IPS DF 6.9 (cell line): ENCODE measurements at regions not wholly inside any gene's neighbourhood (a gene's known extent, or its start where the extent isn't known, plus 50 kb on each side); places are given as distances from the start of the nearest gene placed in this dataset.
"Not testable (repeated sequence)": the region's sequence is repeated elsewhere in the genome, so short reads cannot be mapped to it uniquely, and the experiment has no call there.

ENCODE experiments used
- DNase-seq: peaks from one replicate; pipeline ENCODE4 v3.0.0-alpha.2; 2013; ENCODE audit warnings: low read depth, low spot score
- H3K27ac ChIP-seq: one replicate; pipeline ENCODE4 v1.5.1; 2013; ENCODE audit warnings: low read length, control low read depth
- H3K27me3 ChIP-seq: 2 replicates; pipeline ENCODE4 v1.6.1; 2013; ENCODE audit warnings: mild to moderate bottlenecking, low read length; ENCODE audit not compliant: control insufficient read depth, insufficient read depth
- H3K36me3 ChIP-seq: 2 replicates; pipeline ENCODE4 v1.6.1; 2013; ENCODE audit warnings: low read length; ENCODE audit not compliant: control insufficient read depth, insufficient read depth
- H3K4me1 ChIP-seq: 2 replicates; pipeline ENCODE4 v1.6.1; 2013; ENCODE audit warnings: low read length; ENCODE audit not compliant: control insufficient read depth, insufficient read depth
- H3K4me3 ChIP-seq: 2 replicates; pipeline ENCODE4 v1.5.1; 2013; ENCODE audit warnings: mild to moderate bottlenecking, low read length
- H3K9me3 ChIP-seq: 2 replicates; pipeline ENCODE4 v1.6.1; 2013; ENCODE audit warnings: low read length, inconsistent platforms; ENCODE audit not compliant: control insufficient read depth, insufficient read depth
- WGBS: extraction: QIAGEN DNeasy Blood & Tissue Kit; methylation state at CpG from one replicate; pipeline ENCODE4 v1.1.7; 2013; ENCODE audit warnings: mixed read lengths, missing lambda C conversion rate; ENCODE audit not compliant: insufficient read length, insufficient coverage; 5-methylcytosine and 5-hydroxymethylcytosine counted together

DNA sequence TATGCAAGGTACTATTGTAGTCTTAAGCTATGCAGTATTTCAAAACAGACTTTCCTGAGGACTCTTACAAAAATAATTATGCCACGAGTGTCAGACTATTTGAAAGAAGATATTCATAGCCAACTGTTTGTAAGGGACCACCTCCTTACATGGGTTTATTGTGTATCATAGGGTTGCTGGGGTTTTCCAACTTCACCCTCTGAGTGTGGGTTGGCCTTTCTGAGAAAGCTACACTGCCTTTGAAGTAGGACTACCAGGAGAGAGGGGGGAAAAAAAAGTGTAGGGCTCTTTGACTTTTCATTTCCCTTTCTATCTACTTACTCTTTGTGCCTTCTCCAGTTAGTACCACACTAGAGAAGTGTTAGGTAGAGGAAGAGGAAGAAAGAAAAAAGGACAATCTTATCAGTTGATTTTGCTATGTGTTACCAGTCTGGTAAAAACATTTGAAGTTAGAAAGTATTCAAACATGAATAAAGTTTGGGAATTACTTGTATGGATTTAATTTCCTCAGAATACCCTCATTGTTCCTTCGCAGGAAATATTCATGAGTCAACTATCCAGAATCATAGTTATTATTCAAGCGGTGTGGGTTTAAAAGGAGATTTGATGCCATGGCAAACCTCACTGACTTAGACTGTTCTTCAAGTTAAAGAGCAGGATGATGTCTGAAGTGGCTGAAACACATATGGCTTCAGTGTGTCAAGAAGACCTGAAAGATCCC, 329.3 kb upstream of the THBS1 start:
- H3K4me1 ChIP-seq = no peaks in the 10 kb centered on the region
- H3K9me3 ChIP-seq = no peaks in the 10 kb centered on the region
- no peaks in the 10 kb centered on the region for H3K36me3 ChIP-seq
- no peak for DNase-seq
- no CpG with 5 or more reads among the region's 3 CpGs for WGBS
- no peak overlapping the region for H3K4me3 ChIP-seq
- H3K27ac ChIP-seq = no peak overlapping the region
- H3K27me3 ChIP-seq = no peaks in the 10 kb centered on the region

GRCh38 chr15:39252134-39252470, 328.8 kb upstream of the THBS1 start:
- Histone ChIP-seq H3K27me3 (no peaks in the 10 kb centered on the region), H3K4me3 (no peak overlapping the region), H3K4me1 (no peaks in the 10 kb centered on the region), H3K36me3 (no peaks in the 10 kb centered on the region), H3K9me3 (no peaks in the 10 kb centered on the region), H3K27ac (no peak overlapping the region)
- no peak for DNase-seq
- WGBS = no CpG with 5 or more reads among the region's 4 CpGs

DNA sequence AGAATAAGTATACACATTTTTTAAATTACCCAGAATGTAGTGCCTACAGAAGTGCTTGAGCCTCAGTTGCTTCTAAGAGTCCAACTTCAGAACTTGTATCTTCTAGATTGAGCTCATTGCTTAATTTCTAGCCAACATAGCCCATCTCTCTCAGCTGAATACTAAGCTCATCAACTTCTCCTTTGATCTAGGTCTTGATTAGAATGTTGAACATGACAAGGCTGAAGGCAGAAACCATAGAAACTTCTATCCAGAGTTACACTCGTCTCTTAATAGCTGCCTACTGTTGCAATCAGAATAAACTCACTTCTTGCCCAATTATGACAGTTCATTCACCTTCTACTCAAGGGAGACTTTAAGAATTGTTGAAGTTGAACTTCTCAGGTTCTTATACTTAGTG, 327.3 kb upstream of the THBS1 start:
- Histone ChIP-seq H3K27ac (no peak overlapping the region), H3K4me1 (no peaks in the 10 kb centered on the region), H3K36me3 (no peaks in the 10 kb centered on the region), H3K9me3 (no peaks in the 10 kb centered on the region), H3K27me3 (no peaks in the 10 kb centered on the region), H3K4me3 (no peak overlapping the region)
- WGBS = no CpG with 5 or more reads among the region's 1 CpG
- DNase-seq = no peak

GRCh38 chr15:39254181-39254580, 326.7 kb upstream of the THBS1 start:
- DNase-seq = no peak
- WGBS = no CpG with 5 or more reads among the region's 4 CpGs
- H3K4me3 ChIP-seq = no peak overlapping the region

GRCh38 chr15:39255760-39256159, 325.1 kb upstream of the THBS1 start:
- Histone ChIP-seq H3K27ac (no peak overlapping the region), H3K4me1 (no peaks in the 10 kb centered on the region), H3K9me3 (no peaks in the 10 kb centered on the region), H3K27me3 (no peaks in the 10 kb centered on the region), H3K4me3 (no peak overlapping the region), H3K36me3 (no peaks in the 10 kb centered on the region)
- WGBS = no CpG with 5 or more reads among the region's 7 CpGs
- no peak for DNase-seq

More at GRCh38 chr15:39254181-39254580, 326.7 kb upstream of the THBS1 start:
- no peaks in the 10 kb centered on the region for H3K9me3 ChIP-seq
- H3K4me1 ChIP-seq = no peaks in the 10 kb centered on the region
- H3K27ac ChIP-seq = no peak overlapping the region
- no peaks in the 10 kb centered on the region for H3K36me3 ChIP-seq
- H3K27me3 ChIP-seq = no peaks in the 10 kb centered on the region

DNA sequence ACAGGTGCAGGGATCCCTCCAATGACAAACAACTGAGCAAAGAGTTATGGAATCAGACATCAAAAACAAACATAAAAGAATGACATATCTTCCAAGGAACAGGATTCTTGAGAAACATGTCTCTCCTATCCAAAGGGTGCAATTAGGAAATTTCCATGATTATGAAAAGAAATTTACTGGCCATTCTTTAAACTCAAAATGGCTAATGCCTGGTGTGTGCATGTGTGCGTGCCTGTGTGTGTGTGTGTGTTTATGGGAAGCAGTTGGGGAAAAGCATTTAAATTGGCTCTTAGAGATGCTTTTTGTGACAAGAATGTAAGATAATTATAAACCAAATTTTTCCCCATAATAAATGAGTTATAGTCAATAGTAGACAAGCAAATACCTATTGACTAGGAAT, 320.5 kb upstream of the THBS1 start:
- Histone ChIP-seq H3K4me3 (no peak overlapping the region), H3K9me3 (no peaks in the 10 kb centered on the region), H3K36me3 (no peaks in the 10 kb centered on the region), H3K4me1 (no peaks in the 10 kb centered on the region), H3K27ac (no peak overlapping the region), H3K27me3 (no peaks in the 10 kb centered on the region)
- no peak for DNase-seq
- no CpG with 5 or more reads among the region's 1 CpG for WGBS

GRCh38 chr15:39260791-39261190, 320.1 kb upstream of the THBS1 start:
- H3K36me3 ChIP-seq = no peaks in the 10 kb centered on the region
- H3K27me3 ChIP-seq = no peaks in the 10 kb centered on the region
- no peak for DNase-seq
- no peaks in the 10 kb centered on the region for H3K9me3 ChIP-seq
- no peak overlapping the region for H3K4me3 ChIP-seq
- H3K27ac ChIP-seq = no peak overlapping the region
- no peaks in the 10 kb centered on the region for H3K4me1 ChIP-seq

DNA sequence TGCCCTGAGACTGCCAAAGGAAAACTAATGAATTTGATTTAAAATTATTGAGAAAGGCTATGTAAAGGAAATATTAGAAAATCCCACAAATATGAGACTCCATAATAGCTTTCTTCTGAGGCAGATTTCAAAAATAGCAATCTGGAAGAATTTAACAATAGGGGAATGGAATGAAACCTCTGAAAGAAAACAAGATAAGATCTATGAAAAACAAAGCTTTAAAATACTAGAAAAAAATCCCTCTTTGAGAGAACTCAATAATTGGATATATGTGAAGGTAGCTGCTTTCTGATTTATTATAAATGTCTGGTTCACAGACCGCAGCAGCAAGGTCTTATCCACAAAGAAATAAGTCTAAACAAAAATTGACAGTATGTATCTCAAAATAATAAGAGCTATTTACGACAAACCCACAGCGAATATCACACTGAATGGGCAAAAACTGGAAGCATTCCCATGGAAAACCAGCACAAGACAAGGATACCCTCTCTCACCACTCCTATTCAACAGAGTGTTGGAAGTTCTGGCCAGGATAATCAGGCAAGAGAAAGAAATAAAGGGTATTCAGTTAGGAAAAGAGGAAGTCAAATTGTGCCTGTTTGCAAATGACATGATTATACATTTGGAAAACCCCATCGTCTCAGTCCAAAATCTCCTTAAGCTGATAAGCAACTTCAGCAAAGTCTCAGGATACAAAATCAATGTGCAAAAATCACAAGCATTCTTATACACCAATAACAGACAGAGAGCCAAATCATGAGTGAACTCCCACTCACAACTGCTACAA, 319.3 kb upstream of the THBS1 start:
- not testable (repeated sequence) for H3K9me3 ChIP-seq, DNase-seq, H3K36me3 ChIP-seq, H3K4me3 ChIP-seq, H3K27me3 ChIP-seq, H3K27ac ChIP-seq, H3K4me1 ChIP-seq
- no CpG with 5 or more reads among the region's 4 CpGs for WGBS

GRCh38 chr15:39262995-39263772, 317.7 kb upstream of the THBS1 start:
- not testable (repeated sequence) for H3K4me1 ChIP-seq, DNase-seq, H3K9me3 ChIP-seq, H3K4me3 ChIP-seq, H3K27me3 ChIP-seq, H3K27ac ChIP-seq, H3K36me3 ChIP-seq
- WGBS = no CpG with 5 or more reads among the region's 6 CpGs

DNA sequence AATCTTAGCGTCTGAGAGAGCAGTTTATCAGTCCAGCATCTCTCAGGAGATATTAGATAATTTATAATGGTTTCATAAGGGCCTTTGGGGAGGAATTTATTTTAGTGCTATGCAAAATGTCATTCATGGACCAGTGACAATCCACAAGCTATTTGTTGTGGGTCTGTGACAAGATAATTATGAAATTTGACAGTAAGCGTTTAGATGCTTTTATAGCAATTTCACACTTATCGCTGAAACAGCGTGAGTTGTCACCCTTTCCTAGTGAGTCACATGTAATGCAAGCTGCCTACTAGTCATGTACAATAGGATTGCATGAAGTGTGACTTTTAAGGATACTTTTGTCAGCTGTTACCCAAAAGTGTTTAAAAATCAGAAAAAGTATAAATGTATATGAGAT, 315.6 kb upstream of the THBS1 start:
- WGBS = no CpG with 5 or more reads among the region's 4 CpGs
- Histone ChIP-seq H3K27ac (no peak overlapping the region), H3K36me3 (no peaks in the 10 kb centered on the region), H3K9me3 (no peaks in the 10 kb centered on the region), H3K4me1 (no peaks in the 10 kb centered on the region), H3K27me3 (no peaks in the 10 kb centered on the region), H3K4me3 (no peak overlapping the region)
- no peak for DNase-seq
